ENCODE measurements at regions not wholly inside any gene's neighbourhood (a gene's known extent, or its start where the extent isn't known, plus 50 kb on each side); places are given as distances from the start of the nearest gene placed in this dataset.

- Histone ChIP-seq H3K4me3 (no peak overlapping the region), H3K36me3 (no peaks in the 10 kb centered on the region), H3K4me1 (no peaks in the 10 kb centered on the region), H3K9me3 (no peaks in the 10 kb centered on the region), H3K27me3 (no peaks in the 10 kb centered on the region), H3K27ac (no peak overlapping the region)
- in situ Hi-C loops (cut with MboI; ENCODE audit: low pct_ligation_motif_present in 1 of 4, low pct_unique_long_range_greater_than_20kb in 1 of 4, low sequenced_read_pairs in 3 of 4) (no loop called here), intact Hi-C loops (cut with DNase I; ENCODE audit: low total_unique reads) (no loop called here)
- TF ChIP-seq POLR2A (IDR thresholded peaks at IDR 0.05) = no peak
- no peak for TF ChIP-seq EP300 (IDR thresholded peaks at IDR 0.05; ENCODE audit: low read depth)
- TF ChIP-seq, protein P1, sequence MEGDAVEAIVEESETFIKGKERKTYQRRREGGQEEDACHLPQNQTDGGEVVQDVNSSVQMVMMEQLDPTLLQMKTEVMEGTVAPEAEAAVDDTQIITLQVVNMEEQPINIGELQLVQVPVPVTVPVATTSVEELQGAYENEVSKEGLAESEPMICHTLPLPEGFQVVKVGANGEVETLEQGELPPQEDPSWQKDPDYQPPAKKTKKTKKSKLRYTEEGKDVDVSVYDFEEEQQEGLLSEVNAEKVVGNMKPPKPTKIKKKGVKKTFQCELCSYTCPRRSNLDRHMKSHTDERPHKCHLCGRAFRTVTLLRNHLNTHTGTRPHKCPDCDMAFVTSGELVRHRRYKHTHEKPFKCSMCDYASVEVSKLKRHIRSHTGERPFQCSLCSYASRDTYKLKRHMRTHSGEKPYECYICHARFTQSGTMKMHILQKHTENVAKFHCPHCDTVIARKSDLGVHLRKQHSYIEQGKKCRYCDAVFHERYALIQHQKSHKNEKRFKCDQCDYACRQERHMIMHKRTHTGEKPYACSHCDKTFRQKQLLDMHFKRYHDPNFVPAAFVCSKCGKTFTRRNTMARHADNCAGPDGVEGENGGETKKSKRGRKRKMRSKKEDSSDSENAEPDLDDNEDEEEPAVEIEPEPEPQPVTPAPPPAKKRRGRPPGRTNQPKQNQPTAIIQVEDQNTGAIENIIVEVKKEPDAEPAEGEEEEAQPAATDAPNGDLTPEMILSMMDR (IDR thresholded peaks at IDR 0.05) = no peak
- no peak for TF ChIP-seq POLR2AphosphoS5 (IDR thresholded peaks at IDR 0.05)
- DNase-seq = no peak
- 68 to 73% methylated on average over 4 of the region's 4 CpGs for WGBS, 2 donors (ENCODE audit: low coverage in 1 of 2)
These were observed 155.1 kb upstream of the ARRDC3 start for GRCh38 chr5:91538179-91538578.

GRCh38 chr5:91535499-91535898 lies 152.4 kb upstream of the ARRDC3 start:
- DNase-seq = no peak
- in situ Hi-C loops (cut with MboI; ENCODE audit: low pct_ligation_motif_present in 1 of 4, low pct_unique_long_range_greater_than_20kb in 1 of 4, low sequenced_read_pairs in 3 of 4) (no loop called here), intact Hi-C loops (cut with DNase I; ENCODE audit: low total_unique reads) (no loop called here)
- Histone ChIP-seq H3K36me3 (no peaks in the 10 kb centered on the region), H3K27me3 (no peaks in the 10 kb centered on the region), H3K4me3 (no peak overlapping the region), H3K27ac (no peak overlapping the region), H3K9me3 (no peaks in the 10 kb centered on the region), H3K4me1 (no peaks in the 10 kb centered on the region)
- WGBS, 2 donors (ENCODE audit: low coverage in 1 of 2) = 30 to 44% methylated on average over 2 of the region's 2 CpGs
- TF ChIP-seq, protein P1 (IDR thresholded peaks at IDR 0.05) = no peak
- TF ChIP-seq POLR2A (IDR thresholded peaks at IDR 0.05) = no peak
- no peak for TF ChIP-seq EP300 (IDR thresholded peaks at IDR 0.05; ENCODE audit: low read depth)
- no peak for TF ChIP-seq POLR2AphosphoS5 (IDR thresholded peaks at IDR 0.05)

GRCh38 chr5:91534332-91534731 lies 151.2 kb upstream of the ARRDC3 start:
- Histone ChIP-seq H3K27ac (no peak overlapping the region), H3K4me3 (no peak overlapping the region), H3K27me3 (no peaks in the 10 kb centered on the region), H3K4me1 (no peaks in the 10 kb centered on the region), H3K9me3 (no peaks in the 10 kb centered on the region), H3K36me3 (no peaks in the 10 kb centered on the region)
- intact Hi-C loops (cut with DNase I; ENCODE audit: low total_unique reads) = no loop called here
- TF ChIP-seq POLR2A (IDR thresholded peaks at IDR 0.05) (no peak), EP300 (IDR thresholded peaks at IDR 0.05; ENCODE audit: low read depth) (no peak), POLR2AphosphoS5 (IDR thresholded peaks at IDR 0.05) (no peak)
- TF ChIP-seq, protein P1 (IDR thresholded peaks at IDR 0.05) = no peak
- DNase-seq = no peak
- WGBS, 2 donors (ENCODE audit: low coverage in 1 of 2) = 67 to 76% methylated on average over 3 of the region's 3 CpGs
- in situ Hi-C loops (cut with MboI; ENCODE audit: low pct_ligation_motif_present in 1 of 4, low pct_unique_long_range_greater_than_20kb in 1 of 4, low sequenced_read_pairs in 3 of 4) = no loop called here

GRCh38 chr5:91532779-91533178 lies 149.7 kb upstream of the ARRDC3 start:
- whole genome bisulfite sequencing, 2 donors (ENCODE audit: low coverage in 1 of 2) = 78 to 85% methylated on average over 1 of the region's 1 CpG
- Histone ChIP-seq H3K4me1 (no peaks in the 10 kb centered on the region), H3K9me3 (no peaks in the 10 kb centered on the region), H3K36me3 (no peaks in the 10 kb centered on the region), H3K27me3 (no peaks in the 10 kb centered on the region), H3K27ac (no peak overlapping the region), H3K4me3 (no peak overlapping the region)
- intact Hi-C loops (cut with DNase I; ENCODE audit: low total_unique reads) (no loop called here), in situ Hi-C loops (cut with MboI; ENCODE audit: low pct_ligation_motif_present in 1 of 4, low pct_unique_long_range_greater_than_20kb in 1 of 4, low sequenced_read_pairs in 3 of 4) (no loop called here)
- DNase-seq = no peak
- TF ChIP-seq POLR2AphosphoS5 (IDR thresholded peaks at IDR 0.05) (no peak), POLR2A (IDR thresholded peaks at IDR 0.05) (no peak), EP300 (IDR thresholded peaks at IDR 0.05; ENCODE audit: low read depth) (no peak)
- TF ChIP-seq, protein P1 (IDR thresholded peaks at IDR 0.05) = no peak
